Stomach (tissue), 8 donors: ENCODE measurements at regions not wholly inside any gene's neighbourhood (a gene's known extent, or its start where the extent isn't known, plus 50 kb on each side); places are given as distances from the start of the nearest gene placed in this dataset.
"Not testable (repeated sequence)": the region's sequence is repeated elsewhere in the genome, so short reads cannot be mapped to it uniquely, and the experiment has no call there.

Source experiments
- DNase-seq, 2 donors: peaks; one replicate each; pipeline versions ENCODE4 v3.0.0 to v3.0.0-alpha.2; 2013 to 2019
- H3K27ac ChIP-seq, 5 donors: fragments of 200-600 bp in 4 of 5; sonication (generic) in 4 of 5; one replicate each; pipeline ENCODE4 v1.5.1; 2013 to 2019; ENCODE audit warnings: mild to moderate bottlenecking in 1 of 5, moderate library complexity in 1 of 5
- H3K27me3 ChIP-seq, 3 donors: fragments of 200-600 bp; sonication (generic); one replicate each; pipeline ENCODE4 v1.5.1; 2017 to 2019; ENCODE audit warnings: mixed run types in 1 of 3
- H3K36me3 ChIP-seq, 4 donors: fragments of 200-600 bp; sonication (generic); 1 replicate in 3 of 4; 2 replicates in 1 of 4; pipeline ENCODE4 v1.5.1; 2016 to 2019
- H3K4me1 ChIP-seq, 4 donors: fragments of 200-600 bp; sonication (generic); one replicate each; pipeline ENCODE4 v1.5.1; 2016 to 2019
- H3K4me3 ChIP-seq, 4 donors: fragments of 200-600 bp; sonication (generic) in 3 of 4; one replicate each; pipeline ENCODE4 v1.5.1; 2016 to 2019; ENCODE audit warnings: mild to moderate bottlenecking in 1 of 4
- H3K9me3 ChIP-seq, 4 donors: fragments of 200-600 bp; sonication (generic); one replicate each; pipeline ENCODE4 v1.5.1; 2016 to 2019
- EP300 ChIP-seq: sonication (generic); formaldehyde crosslinking; IDR thresholded peaks from one replicate; pipeline ENCODE4 v1.6.1; 2017; ENCODE audit warnings: antibody characterized with exemption
- POLR2A ChIP-seq, 4 donors: fragments of 450-650 bp; IDR thresholded peaks; one replicate each; pipeline ENCODE4 v1.6.1; 2016; ENCODE audit warnings: antibody characterized with exemption in 4 of 4, control low read depth in 2 of 4, mild to moderate bottlenecking in 1 of 4, moderate library complexity in 1 of 4
- POLR2AphosphoS5 ChIP-seq, 3 donors: sonication (generic); formaldehyde crosslinking; IDR thresholded peaks; one replicate each; pipeline ENCODE4 v1.6.1; 2016; ENCODE audit warnings: antibody characterized with exemption in 3 of 3
- WGBS, 5 donors: extraction: QIAGEN DNeasy Blood & Tissue Kit in 3 of 5; methylation state at CpG; one replicate each; pipeline versions ENCODE4 v1.1.5 to v1.1.7; 2013 to 2018; 5-methylcytosine and 5-hydroxymethylcytosine counted together
- intact Hi-C: fragments of 100-400 bp; cut with DNase I; formaldehyde crosslinking; loops from one replicate; pipeline ENCODE4 v1.15.1; 2023; ENCODE audit warnings: low total_unique reads
- TF ChIP-seq, protein P1 (sequence below), 7 experiments: fragments of 450-650 bp in 4 of 7; fragments of 200-600 bp in 3 of 7; sonication (generic) in 3 of 7; IDR thresholded peaks; one replicate each; pipeline ENCODE4 v1.5.1; 2016 to 2019; ENCODE audit warnings: antibody characterized with exemption in 7 of 7, control low read depth in 2 of 7, mild to moderate bottlenecking in 1 of 7
- donor health status: healthy with polysubstance abuse.
- donor health status: Bipolar disorder and iron deficiency.
- donor health status: healthy.

GRCh38 chr11:33952805-33953204 lies 60.9 kb upstream of the LMO2 start:
- Histone ChIP-seq H3K27me3 (peaks cover 0 to 6% (median 0%) of the 10 kb centered on the region in 3 donors), H3K4me1 (no peaks in the 10 kb centered on the region), H3K4me3 (no peak overlapping the region), H3K9me3 (no peaks in the 10 kb centered on the region), H3K27ac (no peak overlapping the region), H3K36me3 (no peaks in the 10 kb centered on the region)
- DNase-seq: no peak
- WGBS, 5 donors: 80 to 85% (median 83%) methylated on average over 5 of the region's 5 CpGs
- no peak for TF ChIP-seq POLR2A (IDR thresholded peaks at IDR 0.05)
- TF ChIP-seq, protein P1, sequence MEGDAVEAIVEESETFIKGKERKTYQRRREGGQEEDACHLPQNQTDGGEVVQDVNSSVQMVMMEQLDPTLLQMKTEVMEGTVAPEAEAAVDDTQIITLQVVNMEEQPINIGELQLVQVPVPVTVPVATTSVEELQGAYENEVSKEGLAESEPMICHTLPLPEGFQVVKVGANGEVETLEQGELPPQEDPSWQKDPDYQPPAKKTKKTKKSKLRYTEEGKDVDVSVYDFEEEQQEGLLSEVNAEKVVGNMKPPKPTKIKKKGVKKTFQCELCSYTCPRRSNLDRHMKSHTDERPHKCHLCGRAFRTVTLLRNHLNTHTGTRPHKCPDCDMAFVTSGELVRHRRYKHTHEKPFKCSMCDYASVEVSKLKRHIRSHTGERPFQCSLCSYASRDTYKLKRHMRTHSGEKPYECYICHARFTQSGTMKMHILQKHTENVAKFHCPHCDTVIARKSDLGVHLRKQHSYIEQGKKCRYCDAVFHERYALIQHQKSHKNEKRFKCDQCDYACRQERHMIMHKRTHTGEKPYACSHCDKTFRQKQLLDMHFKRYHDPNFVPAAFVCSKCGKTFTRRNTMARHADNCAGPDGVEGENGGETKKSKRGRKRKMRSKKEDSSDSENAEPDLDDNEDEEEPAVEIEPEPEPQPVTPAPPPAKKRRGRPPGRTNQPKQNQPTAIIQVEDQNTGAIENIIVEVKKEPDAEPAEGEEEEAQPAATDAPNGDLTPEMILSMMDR (IDR thresholded peaks at IDR 0.05): no peak
- TF ChIP-seq EP300: no peak
- TF ChIP-seq POLR2AphosphoS5 (IDR thresholded peaks at IDR 0.05): no peak
- intact Hi-C loops: no loop called here

DNA sequence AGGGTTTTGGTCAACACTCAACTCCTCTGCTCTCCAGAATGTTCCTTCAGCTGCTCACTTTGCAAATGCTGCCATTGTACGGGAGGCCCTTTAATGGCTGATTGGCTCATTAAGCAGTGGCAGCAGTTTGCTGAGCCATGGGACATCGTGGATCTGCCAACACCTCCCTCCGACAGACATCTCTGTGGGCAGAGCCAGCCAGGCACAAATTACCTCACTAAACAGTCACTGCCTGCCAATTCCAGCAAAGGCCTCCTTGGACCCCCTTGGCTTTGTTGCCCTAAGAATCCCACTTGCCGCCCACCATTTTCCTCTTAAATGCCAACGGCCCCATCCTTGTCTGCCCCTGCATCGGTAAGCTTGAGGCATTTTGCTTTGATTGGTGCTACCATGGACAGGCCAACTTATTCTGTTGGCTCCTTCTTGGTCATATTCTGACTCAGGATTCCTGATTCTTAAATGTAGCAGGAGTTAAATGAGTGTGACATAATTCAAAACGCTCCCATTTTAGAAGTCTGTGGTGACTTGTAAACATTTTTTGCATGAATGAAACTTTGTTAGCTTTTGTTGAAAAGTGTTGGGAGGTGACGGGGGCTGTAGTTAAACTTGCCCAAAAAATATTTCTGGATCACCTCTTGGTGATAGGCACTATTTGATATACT lies 57.5 kb upstream of the LMO2 start:
- no peaks in the 10 kb centered on the region for H3K4me1 ChIP-seq
- intact Hi-C loops: no loop called here
- H3K9me3 ChIP-seq: no peaks in the 10 kb centered on the region
- peaks cover 0 to 3% (median 0%) of the 10 kb centered on the region in 3 donors for H3K27me3 ChIP-seq
- no peak overlapping the region for H3K4me3 ChIP-seq
- no peaks in the 10 kb centered on the region for H3K36me3 ChIP-seq
- H3K27ac ChIP-seq: no peak overlapping the region
- WGBS, 5 donors: 90 to 94% (median 93%) methylated on average over 8 of the region's 8 CpGs
- TF ChIP-seq, protein P1 (IDR thresholded peaks at IDR 0.05): no peak
- TF ChIP-seq POLR2AphosphoS5 (IDR thresholded peaks at IDR 0.05) (no peak), POLR2A (IDR thresholded peaks at IDR 0.05) (no peak), EP300 (no peak)
- DNase-seq: no peak

- no peak for DNase-seq
- no peaks in the 10 kb centered on the region for H3K9me3 ChIP-seq
- TF ChIP-seq POLR2AphosphoS5 (IDR thresholded peaks at IDR 0.05): no peak
- TF ChIP-seq, protein P1 (IDR thresholded peaks at IDR 0.05): no peak
- no peak for TF ChIP-seq EP300
- TF ChIP-seq POLR2A (IDR thresholded peaks at IDR 0.05): no peak
- intact Hi-C loops: no loop called here
- no peak overlapping the region for H3K4me3 ChIP-seq
- no peaks in the 10 kb centered on the region for H3K4me1 ChIP-seq
- no peaks in the 10 kb centered on the region for H3K27me3 ChIP-seq
- WGBS, 5 donors: 56 to 73% (median 61%) methylated on average over 2 of the region's 2 CpGs
- H3K36me3 ChIP-seq: no peaks in the 10 kb centered on the region
- H3K27ac ChIP-seq: no peak overlapping the region
Measured at GRCh38 chr11:33948494-33948893, 56.6 kb upstream of the LMO2 start.

DNA sequence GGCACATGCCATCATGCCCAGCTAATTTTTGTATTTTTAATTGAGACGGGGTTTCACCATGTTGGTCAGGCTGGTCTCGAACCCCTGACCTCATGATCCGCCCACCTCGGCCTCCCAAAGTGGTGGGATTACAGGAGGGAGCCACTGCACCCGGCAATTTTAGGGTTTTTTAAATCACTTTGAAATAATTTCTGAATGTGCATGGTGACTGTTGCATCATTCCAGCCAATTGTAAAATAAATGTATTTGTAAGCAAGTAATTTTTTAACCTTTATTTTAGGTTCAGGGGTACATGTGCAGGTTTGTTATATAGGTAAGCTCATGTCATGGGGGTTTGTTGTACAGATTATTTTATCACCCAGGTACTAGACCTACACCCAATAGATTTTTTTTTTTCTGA lies 56.0 kb upstream of the LMO2 start:
- intact Hi-C loops, H3K27me3 ChIP-seq, DNase-seq, H3K36me3 ChIP-seq, H3K9me3 ChIP-seq, H3K27ac ChIP-seq, H3K4me1 ChIP-seq, H3K4me3 ChIP-seq: not testable (repeated sequence)
- WGBS, 5 donors: 83 to 95% (median 90%) methylated on average over 5 of the region's 5 CpGs

- no peaks in the 10 kb centered on the region for H3K27me3 ChIP-seq
- H3K4me1 ChIP-seq: peaks cover 0 to under 1% (median 0%) of the 10 kb centered on the region in 4 donors
- H3K4me3 ChIP-seq: no peak overlapping the region
- H3K27ac ChIP-seq: no peak overlapping the region
- DNase-seq: no peak
- intact Hi-C loops: no loop called here
- H3K36me3 ChIP-seq: no peaks in the 10 kb centered on the region
- 73 to 87% (median 74%) methylated on average over 4 of the region's 4 CpGs for WGBS, 5 donors
- TF ChIP-seq POLR2A (IDR thresholded peaks at IDR 0.05) (no peak), POLR2AphosphoS5 (IDR thresholded peaks at IDR 0.05) (no peak), EP300 (no peak)
- TF ChIP-seq, protein P1 (IDR thresholded peaks at IDR 0.05): no peak
- H3K9me3 ChIP-seq: no peaks in the 10 kb centered on the region
Measured at GRCh38 chr11:33946930-33947329, 55.1 kb upstream of the LMO2 start.
